ENCODE measurements at regions not wholly inside any gene's neighbourhood (a gene's known extent, or its start where the extent isn't known, plus 50 kb on each side); places are given as distances from the start of the nearest gene placed in this dataset.

- no peak overlapping the region for H3K56ac ChIP-seq (ENCODE audit: low read length)
- no peak overlapping the region for H3K9ac ChIP-seq (ENCODE audit: low read length)
- H3K36me3 ChIP-seq (ENCODE audit: control insufficient read depth, insufficient read depth, low read length), result no peaks in the 10 kb centered on the region
- no peak overlapping the region for H3K4ac ChIP-seq (ENCODE audit: low read depth, low read length)
- H2BK120ac ChIP-seq (ENCODE audit: low read depth, low read length), result peak overlapping the region; percentile 69
- H2BK15ac ChIP-seq (replicated peaks; ENCODE audit: low read depth), result no peak overlapping the region
- no peak for DNase-seq
- no CpG with 5 or more reads among the region's 3 CpGs for WGBS (ENCODE audit: extremely low coverage, insufficient coverage, low lambda C conversion rate)
- H3K27me3 ChIP-seq (ENCODE audit: insufficient read depth, low read length, poor library complexity), result no peaks in the 10 kb centered on the region
- no peak overlapping the region for H3K4me2 ChIP-seq (ENCODE audit: low read length)
- peaks cover 2% of the 10 kb centered on the region for H3K4me1 ChIP-seq (ENCODE audit: control insufficient read depth, low read depth, low read length)
- H3K79me1 ChIP-seq (ENCODE audit: low read length), result no peaks in the 10 kb centered on the region
- H3K18ac ChIP-seq (ENCODE audit: low read length), result no peak overlapping the region
- H4K5ac ChIP-seq (ENCODE audit: low read length), result no peak overlapping the region
- no peak overlapping the region for H3K4me3 ChIP-seq (ENCODE audit: low read length)
- no peak overlapping the region for H3K23ac ChIP-seq (ENCODE audit: low read length)
- H3K27ac ChIP-seq (ENCODE audit: low read depth, low read length), result no peak overlapping the region
- no peak overlapping the region for H4K8ac ChIP-seq (ENCODE audit: low read depth, low read length)
- H2BK5ac ChIP-seq (ENCODE audit: low read length), result no peak overlapping the region
- no peak overlapping the region for H2AK5ac ChIP-seq (ENCODE audit: low read length)
- no peaks in the 10 kb centered on the region for H3K79me2 ChIP-seq (ENCODE audit: control insufficient read depth, insufficient read depth, low read length)
These were observed 129.8 kb downstream of the TBX5 start for GRCh38 chr12:114275932-114276785.

- Histone ChIP-seq H3K36me3 (ENCODE audit: control insufficient read depth, insufficient read depth, low read length) (no peaks in the 10 kb centered on the region), H3K79me1 (ENCODE audit: low read length) (no peaks in the 10 kb centered on the region), H3K4me2 (ENCODE audit: low read length) (no peak overlapping the region), H3K56ac (ENCODE audit: low read length) (no peak overlapping the region), H3K18ac (ENCODE audit: low read length) (peak overlapping the region; percentile 56), H3K27ac (ENCODE audit: low read depth, low read length) (peak overlapping the region; percentile 16), H3K27me3 (ENCODE audit: insufficient read depth, low read length, poor library complexity) (no peaks in the 10 kb centered on the region), H2BK120ac (ENCODE audit: low read depth, low read length) (peak overlapping the region; percentile 35), H3K4me1 (ENCODE audit: control insufficient read depth, low read depth, low read length) (peaks cover 3% of the 10 kb centered on the region), H3K23ac (ENCODE audit: low read length) (no peak overlapping the region), H3K9ac (ENCODE audit: low read length) (no peak overlapping the region), H4K8ac (ENCODE audit: low read depth, low read length) (peak overlapping the region; percentile 57), H3K79me2 (ENCODE audit: control insufficient read depth, insufficient read depth, low read length) (no peaks in the 10 kb centered on the region), H2BK15ac (replicated peaks; ENCODE audit: low read depth) (no peak overlapping the region), H2BK5ac (ENCODE audit: low read length) (no peak overlapping the region), H3K4me3 (ENCODE audit: low read length) (no peak overlapping the region), H3K4ac (ENCODE audit: low read depth, low read length) (no peak overlapping the region), H4K5ac (ENCODE audit: low read length) (no peak overlapping the region), H2AK5ac (ENCODE audit: low read length) (no peak overlapping the region)
- DNase-seq, result no peak
- WGBS (ENCODE audit: extremely low coverage, insufficient coverage, low lambda C conversion rate), result no CpG with 5 or more reads among the region's 4 CpGs
These were observed 130.9 kb downstream of the TBX5 start for GRCh38 chr12:114275086-114275485.

- H3K4me1 ChIP-seq (ENCODE audit: control insufficient read depth, low read depth, low read length), result peaks cover 3% of the 10 kb centered on the region
- H3K27me3 ChIP-seq (ENCODE audit: insufficient read depth, low read length, poor library complexity), result no peaks in the 10 kb centered on the region
- H3K79me1 ChIP-seq (ENCODE audit: low read length), result no peaks in the 10 kb centered on the region
- no peak overlapping the region for H2BK120ac ChIP-seq (ENCODE audit: low read depth, low read length)
- H3K27ac ChIP-seq (ENCODE audit: low read depth, low read length), result no peak overlapping the region
- no peak overlapping the region for H3K4me3 ChIP-seq (ENCODE audit: low read length)
- no peak overlapping the region for H3K18ac ChIP-seq (ENCODE audit: low read length)
- H3K56ac ChIP-seq (ENCODE audit: low read length), result no peak overlapping the region
- no peak overlapping the region for H2BK15ac ChIP-seq (replicated peaks; ENCODE audit: low read depth)
- no peak overlapping the region for H2BK5ac ChIP-seq (ENCODE audit: low read length)
- no peaks in the 10 kb centered on the region for H3K79me2 ChIP-seq (ENCODE audit: control insufficient read depth, insufficient read depth, low read length)
- no peak overlapping the region for H4K5ac ChIP-seq (ENCODE audit: low read length)
- no peak overlapping the region for H3K23ac ChIP-seq (ENCODE audit: low read length)
- DNase-seq, result no peak
- no peak overlapping the region for H2AK5ac ChIP-seq (ENCODE audit: low read length)
- no peak overlapping the region for H3K4ac ChIP-seq (ENCODE audit: low read depth, low read length)
- no peak overlapping the region for H3K4me2 ChIP-seq (ENCODE audit: low read length)
- no peak overlapping the region for H4K8ac ChIP-seq (ENCODE audit: low read depth, low read length)
- no peaks in the 10 kb centered on the region for H3K36me3 ChIP-seq (ENCODE audit: control insufficient read depth, insufficient read depth, low read length)
- WGBS (ENCODE audit: extremely low coverage, insufficient coverage, low lambda C conversion rate), result no CpG with 5 or more reads among the region's 1 CpG
- H3K9ac ChIP-seq (ENCODE audit: low read length), result no peak overlapping the region
These were observed 131.8 kb downstream of the TBX5 start for GRCh38 chr12:114274131-114274530.

GRCh38 chr12:114272605-114273004 lies 133.3 kb downstream of the TBX5 start:
- H2BK120ac ChIP-seq (ENCODE audit: low read depth, low read length), result no peak overlapping the region
- H3K36me3 ChIP-seq (ENCODE audit: control insufficient read depth, insufficient read depth, low read length), result no peaks in the 10 kb centered on the region
- DNase-seq, result no peak
- H3K79me2 ChIP-seq (ENCODE audit: control insufficient read depth, insufficient read depth, low read length), result no peaks in the 10 kb centered on the region
- no peak overlapping the region for H2BK15ac ChIP-seq (replicated peaks; ENCODE audit: low read depth)
- no peaks in the 10 kb centered on the region for H3K79me1 ChIP-seq (ENCODE audit: low read length)
- H4K8ac ChIP-seq (ENCODE audit: low read depth, low read length), result peak overlapping the region; percentile 82
- no CpG with 5 or more reads among the region's 5 CpGs for WGBS (ENCODE audit: extremely low coverage, insufficient coverage, low lambda C conversion rate)
- no peak overlapping the region for H3K4ac ChIP-seq (ENCODE audit: low read depth, low read length)
- H3K4me1 ChIP-seq (ENCODE audit: control insufficient read depth, low read depth, low read length), result peaks cover 3% of the 10 kb centered on the region
- no peak overlapping the region for H2AK5ac ChIP-seq (ENCODE audit: low read length)
- no peak overlapping the region for H3K23ac ChIP-seq (ENCODE audit: low read length)
- H3K4me2 ChIP-seq (ENCODE audit: low read length), result no peak overlapping the region
- no peak overlapping the region for H4K5ac ChIP-seq (ENCODE audit: low read length)
- no peak overlapping the region for H3K56ac ChIP-seq (ENCODE audit: low read length)
- no peak overlapping the region for H3K27ac ChIP-seq (ENCODE audit: low read depth, low read length)
- no peak overlapping the region for H3K4me3 ChIP-seq (ENCODE audit: low read length)
- H3K18ac ChIP-seq (ENCODE audit: low read length), result no peak overlapping the region
- H3K9ac ChIP-seq (ENCODE audit: low read length), result no peak overlapping the region
- no peak overlapping the region for H2BK5ac ChIP-seq (ENCODE audit: low read length)
- no peaks in the 10 kb centered on the region for H3K27me3 ChIP-seq (ENCODE audit: insufficient read depth, low read length, poor library complexity)

GRCh38 chr12:114272071-114272470 lies 133.9 kb downstream of the TBX5 start:
- Histone ChIP-seq H2BK15ac (replicated peaks; ENCODE audit: low read depth) (no peak overlapping the region), H3K56ac (ENCODE audit: low read length) (no peak overlapping the region), H3K23ac (ENCODE audit: low read length) (no peak overlapping the region), H2AK5ac (ENCODE audit: low read length) (no peak overlapping the region), H4K5ac (ENCODE audit: low read length) (no peak overlapping the region), H4K8ac (ENCODE audit: low read depth, low read length) (no peak overlapping the region), H3K27ac (ENCODE audit: low read depth, low read length) (no peak overlapping the region), H3K9ac (ENCODE audit: low read length) (no peak overlapping the region), H3K4ac (ENCODE audit: low read depth, low read length) (no peak overlapping the region), H3K18ac (ENCODE audit: low read length) (no peak overlapping the region), H3K4me3 (ENCODE audit: low read length) (no peak overlapping the region), H2BK120ac (ENCODE audit: low read depth, low read length) (no peak overlapping the region), H3K79me1 (ENCODE audit: low read length) (no peaks in the 10 kb centered on the region), H3K4me1 (ENCODE audit: control insufficient read depth, low read depth, low read length) (peaks cover 3% of the 10 kb centered on the region), H3K79me2 (ENCODE audit: control insufficient read depth, insufficient read depth, low read length) (no peaks in the 10 kb centered on the region), H3K4me2 (ENCODE audit: low read length) (no peak overlapping the region), H3K27me3 (ENCODE audit: insufficient read depth, low read length, poor library complexity) (no peaks in the 10 kb centered on the region), H2BK5ac (ENCODE audit: low read length) (no peak overlapping the region), H3K36me3 (ENCODE audit: control insufficient read depth, insufficient read depth, low read length) (no peaks in the 10 kb centered on the region)
- DNase-seq, result no peak
- no CpG with 5 or more reads among the region's 2 CpGs for WGBS (ENCODE audit: extremely low coverage, insufficient coverage, low lambda C conversion rate)

GRCh38 chr12:114269153-114269552 lies 136.8 kb downstream of the TBX5 start:
- H3K4me3 ChIP-seq (ENCODE audit: low read length), result no peak overlapping the region

More at GRCh38 chr12:114269153-114269552, 136.8 kb downstream of the TBX5 start:
- H3K27me3 ChIP-seq (ENCODE audit: insufficient read depth, low read length, poor library complexity), result no peaks in the 10 kb centered on the region
- H3K4me1 ChIP-seq (ENCODE audit: control insufficient read depth, low read depth, low read length), result peaks cover 2% of the 10 kb centered on the region
- H3K36me3 ChIP-seq (ENCODE audit: control insufficient read depth, insufficient read depth, low read length), result no peaks in the 10 kb centered on the region
- no CpG with 5 or more reads among the region's 2 CpGs for WGBS (ENCODE audit: extremely low coverage, insufficient coverage, low lambda C conversion rate)
- H3K9ac ChIP-seq (ENCODE audit: low read length), result no peak overlapping the region
- no peak overlapping the region for H2BK15ac ChIP-seq (replicated peaks; ENCODE audit: low read depth)
- no peak overlapping the region for H4K5ac ChIP-seq (ENCODE audit: low read length)
- H3K4me2 ChIP-seq (ENCODE audit: low read length), result no peak overlapping the region
- no peak overlapping the region for H2BK120ac ChIP-seq (ENCODE audit: low read depth, low read length)
- H3K79me2 ChIP-seq (ENCODE audit: control insufficient read depth, insufficient read depth, low read length), result no peaks in the 10 kb centered on the region
- H2AK5ac ChIP-seq (ENCODE audit: low read length), result no peak overlapping the region
- H3K27ac ChIP-seq (ENCODE audit: low read depth, low read length), result no peak overlapping the region
- no peak overlapping the region for H2BK5ac ChIP-seq (ENCODE audit: low read length)
- H3K4ac ChIP-seq (ENCODE audit: low read depth, low read length), result no peak overlapping the region
- no peaks in the 10 kb centered on the region for H3K79me1 ChIP-seq (ENCODE audit: low read length)
- no peak for DNase-seq
- H3K56ac ChIP-seq (ENCODE audit: low read length), result no peak overlapping the region
- no peak overlapping the region for H3K23ac ChIP-seq (ENCODE audit: low read length)
- peak overlapping the region; percentile 4 for H3K18ac ChIP-seq (ENCODE audit: low read length)
- no peak overlapping the region for H4K8ac ChIP-seq (ENCODE audit: low read depth, low read length)
